ENCODE measurements at regions not wholly inside any gene's neighbourhood (a gene's known extent, or its start where the extent isn't known, plus 50 kb on each side); places are given as distances from the start of the nearest gene placed in this dataset.
"Not testable (repeated sequence)": the region's sequence is repeated elsewhere in the genome, so short reads cannot be mapped to it uniquely, and the experiment has no call there.

- peak overlapping the region; percentile 75 for H3K27ac ChIP-seq (ENCODE audit: low read length, poor library complexity, severe bottlenecking)
- peaks cover 2% of the 10 kb centered on the region for H3K4me1 ChIP-seq (ENCODE audit: control insufficient read depth, insufficient read depth, low read depth, low read length)
- H2BK120ac ChIP-seq (ENCODE audit: low read depth, low read length): no peak overlapping the region
- H3K4me3 ChIP-seq (ENCODE audit: insufficient read depth in 1 of 2, low read depth in 1 of 2, low read length in 2 of 2): no peak overlapping the region
- no peak overlapping the region for H4K91ac ChIP-seq (ENCODE audit: low read length)
- no peak overlapping the region for H3K18ac ChIP-seq (ENCODE audit: low read depth in 1 of 2, low read length in 2 of 2)
- no peak overlapping the region for H4K8ac ChIP-seq (ENCODE audit: low read length)
- no peak overlapping the region for H3K4ac ChIP-seq (ENCODE audit: low read depth in 1 of 2, low read length in 2 of 2)
- WGBS: 67% methylated on average over 3 of the region's 4 CpGs
- no peaks in the 10 kb centered on the region for H3K79me1 ChIP-seq (replicated peaks; ENCODE audit: low read length, poor library complexity, severe bottlenecking)
- H3K27me3 ChIP-seq (ENCODE audit: control insufficient read depth in 1 of 2, insufficient read depth in 1 of 2, low read length in 2 of 2): no peaks in the 10 kb centered on the region
- no peak overlapping the region for H2BK12ac ChIP-seq (ENCODE audit: low read length in 2 of 2)
- no peak overlapping the region for H3K14ac ChIP-seq (ENCODE audit: low read length in 2 of 2)
- H3K4me2 ChIP-seq (ENCODE audit: low read length, poor library complexity, severe bottlenecking): no peak overlapping the region
- H3K9ac ChIP-seq (ENCODE audit: low read length): peak overlapping the region; percentile 62
- no peak overlapping the region for H2AFZ ChIP-seq (ENCODE audit: low read depth, low read length)
- no peak overlapping the region for H2BK15ac ChIP-seq (ENCODE audit: low read depth, poor library complexity, severe bottlenecking)
- H2BK5ac ChIP-seq (ENCODE audit: low read depth, low read length, poor library complexity, severe bottlenecking): no peak overlapping the region
- no peak for DNase-seq
- no peak overlapping the region for H2AK5ac ChIP-seq (ENCODE audit: low read length, severe bottlenecking)
- no peak overlapping the region for H3K23ac ChIP-seq (ENCODE audit: low read length in 2 of 2)
- H3K36me3 ChIP-seq (ENCODE audit: control insufficient read depth in 1 of 2, insufficient read depth in 2 of 2, low read depth in 1 of 2, low read length in 2 of 2): no peaks in the 10 kb centered on the region
- H3K9me3 ChIP-seq (ENCODE audit: control insufficient read depth, low read length): peaks cover 10% of the 10 kb centered on the region
Observed at GRCh38 chr1:219324171-219324570, 150.5 kb downstream of the LYPLAL1 start.

- H3K79me1 ChIP-seq (replicated peaks; ENCODE audit: low read length, poor library complexity, severe bottlenecking): no peaks in the 10 kb centered on the region
Observed at GRCh38 chr1:219323426-219323825, 149.7 kb downstream of the LYPLAL1 start.

GRCh38 chr1:219322766-219323165 is 149.1 kb downstream of the LYPLAL1 start:
- no peak overlapping the region for H3K23ac ChIP-seq (ENCODE audit: low read length in 2 of 2)
- 100% methylated on average over 3 of the region's 3 CpGs for WGBS
- H3K18ac ChIP-seq (ENCODE audit: low read depth in 1 of 2, low read length in 2 of 2): no peak overlapping the region
- H3K79me1 ChIP-seq (replicated peaks; ENCODE audit: low read length, poor library complexity, severe bottlenecking): no peaks in the 10 kb centered on the region
- H3K4me2 ChIP-seq (ENCODE audit: low read length, poor library complexity, severe bottlenecking): no peak overlapping the region
- no peak overlapping the region for H3K14ac ChIP-seq (ENCODE audit: low read length in 2 of 2)
- H2BK12ac ChIP-seq (ENCODE audit: low read length in 2 of 2): no peak overlapping the region
- DNase-seq: no peak
- no peak overlapping the region for H3K4me3 ChIP-seq (ENCODE audit: insufficient read depth in 1 of 2, low read depth in 1 of 2, low read length in 2 of 2)
- H3K4me1 ChIP-seq (ENCODE audit: control insufficient read depth, insufficient read depth, low read depth, low read length): peaks cover 2% of the 10 kb centered on the region
- no peak overlapping the region for H2AFZ ChIP-seq (ENCODE audit: low read depth, low read length)
- no peak overlapping the region for H2BK5ac ChIP-seq (ENCODE audit: low read depth, low read length, poor library complexity, severe bottlenecking)
- H2BK15ac ChIP-seq (ENCODE audit: low read depth, poor library complexity, severe bottlenecking): no peak overlapping the region
- H2AK5ac ChIP-seq (ENCODE audit: low read length, severe bottlenecking): no peak overlapping the region
- H3K9ac ChIP-seq (ENCODE audit: low read length): no peak overlapping the region
- no peak overlapping the region for H3K4ac ChIP-seq (ENCODE audit: low read depth in 1 of 2, low read length in 2 of 2)
- H4K8ac ChIP-seq (ENCODE audit: low read length): no peak overlapping the region
- no peak overlapping the region for H4K91ac ChIP-seq (ENCODE audit: low read length)
- H3K9me3 ChIP-seq (ENCODE audit: control insufficient read depth, low read length): peaks cover 9% of the 10 kb centered on the region
- no peaks in the 10 kb centered on the region for H3K36me3 ChIP-seq (ENCODE audit: control insufficient read depth in 1 of 2, insufficient read depth in 2 of 2, low read depth in 1 of 2, low read length in 2 of 2)
- no peak overlapping the region for H3K27ac ChIP-seq (ENCODE audit: low read length, poor library complexity, severe bottlenecking)
- no peaks in the 10 kb centered on the region for H3K27me3 ChIP-seq (ENCODE audit: control insufficient read depth in 1 of 2, insufficient read depth in 1 of 2, low read length in 2 of 2)
- no peak overlapping the region for H2BK120ac ChIP-seq (ENCODE audit: low read depth, low read length)

More at GRCh38 chr1:219323426-219323825, 149.7 kb downstream of the LYPLAL1 start:
- H2BK120ac ChIP-seq (ENCODE audit: low read depth, low read length): no peak overlapping the region
- H3K4me2 ChIP-seq (ENCODE audit: low read length, poor library complexity, severe bottlenecking): no peak overlapping the region
- peaks cover 2% of the 10 kb centered on the region for H3K4me1 ChIP-seq (ENCODE audit: control insufficient read depth, insufficient read depth, low read depth, low read length)
- H3K18ac ChIP-seq (ENCODE audit: low read depth in 1 of 2, low read length in 2 of 2): no peak overlapping the region
- no peak overlapping the region for H2BK15ac ChIP-seq (ENCODE audit: low read depth, poor library complexity, severe bottlenecking)
- no peak for DNase-seq
- no peak overlapping the region for H3K23ac ChIP-seq (ENCODE audit: low read length in 2 of 2)
- H3K9ac ChIP-seq (ENCODE audit: low read length): no peak overlapping the region
- 80% methylated on average over 2 of the region's 3 CpGs for WGBS
- no peaks in the 10 kb centered on the region for H3K27me3 ChIP-seq (ENCODE audit: control insufficient read depth in 1 of 2, insufficient read depth in 1 of 2, low read length in 2 of 2)
- no peak overlapping the region for H3K27ac ChIP-seq (ENCODE audit: low read length, poor library complexity, severe bottlenecking)
- H3K4me3 ChIP-seq (ENCODE audit: insufficient read depth in 1 of 2, low read depth in 1 of 2, low read length in 2 of 2): no peak overlapping the region
- peaks cover 10% of the 10 kb centered on the region for H3K9me3 ChIP-seq (ENCODE audit: control insufficient read depth, low read length)
- H2BK12ac ChIP-seq (ENCODE audit: low read length in 2 of 2): no peak overlapping the region
- no peak overlapping the region for H4K8ac ChIP-seq (ENCODE audit: low read length)
- H2AK5ac ChIP-seq (ENCODE audit: low read length, severe bottlenecking): no peak overlapping the region
- no peak overlapping the region for H2BK5ac ChIP-seq (ENCODE audit: low read depth, low read length, poor library complexity, severe bottlenecking)
- H3K36me3 ChIP-seq (ENCODE audit: control insufficient read depth in 1 of 2, insufficient read depth in 2 of 2, low read depth in 1 of 2, low read length in 2 of 2): no peaks in the 10 kb centered on the region
- H3K14ac ChIP-seq (ENCODE audit: low read length in 2 of 2): no peak overlapping the region
- H3K4ac ChIP-seq (ENCODE audit: low read depth in 1 of 2, low read length in 2 of 2): no peak overlapping the region
- no peak overlapping the region for H4K91ac ChIP-seq (ENCODE audit: low read length)
- H2AFZ ChIP-seq (ENCODE audit: low read depth, low read length): no peak overlapping the region

- not testable (repeated sequence) for H2AFZ ChIP-seq (ENCODE audit: low read depth, low read length)
Observed at GRCh38 chr1:219320563-219320962, 146.9 kb downstream of the LYPLAL1 start.

More at GRCh38 chr1:219320563-219320962, 146.9 kb downstream of the LYPLAL1 start:
- not testable (repeated sequence) for H2BK15ac ChIP-seq (ENCODE audit: low read depth, poor library complexity, severe bottlenecking); DNase-seq; H3K4me1 ChIP-seq (ENCODE audit: control insufficient read depth, insufficient read depth, low read depth, low read length); H2BK120ac ChIP-seq (ENCODE audit: low read depth, low read length); H4K91ac ChIP-seq (ENCODE audit: low read length); H3K4me3 ChIP-seq (ENCODE audit: insufficient read depth in 1 of 2, low read depth in 1 of 2, low read length in 2 of 2); H3K4me2 ChIP-seq (ENCODE audit: low read length, poor library complexity, severe bottlenecking); H3K27ac ChIP-seq (ENCODE audit: low read length, poor library complexity, severe bottlenecking); H3K27me3 ChIP-seq (ENCODE audit: control insufficient read depth in 1 of 2, insufficient read depth in 1 of 2, low read length in 2 of 2); H3K14ac ChIP-seq (ENCODE audit: low read length in 2 of 2); H3K9ac ChIP-seq (ENCODE audit: low read length); H3K4ac ChIP-seq (ENCODE audit: low read depth in 1 of 2, low read length in 2 of 2); H3K23ac ChIP-seq (ENCODE audit: low read length in 2 of 2); H2BK12ac ChIP-seq (ENCODE audit: low read length in 2 of 2); H3K18ac ChIP-seq (ENCODE audit: low read depth in 1 of 2, low read length in 2 of 2); H2AK5ac ChIP-seq (ENCODE audit: low read length, severe bottlenecking); H3K36me3 ChIP-seq (ENCODE audit: control insufficient read depth in 1 of 2, insufficient read depth in 2 of 2, low read depth in 1 of 2, low read length in 2 of 2); H4K8ac ChIP-seq (ENCODE audit: low read length); H3K79me1 ChIP-seq (replicated peaks; ENCODE audit: low read length, poor library complexity, severe bottlenecking); H2BK5ac ChIP-seq (ENCODE audit: low read depth, low read length, poor library complexity, severe bottlenecking)
- H3K9me3 ChIP-seq (ENCODE audit: control insufficient read depth, low read length): peaks cover 28% of the 10 kb centered on the region
- WGBS: 100% methylated on average over 1 of the region's 5 CpGs

All from mesenchymal stem cell (in vitro differentiated cells and primary cell).